B cell (primary cell): ENCODE measurements at regions not wholly inside any gene's neighbourhood (a gene's known extent, or its start where the extent isn't known, plus 50 kb on each side); places are given as distances from the start of the nearest gene placed in this dataset.

Source experiments
- ATAC-seq: fragments of 200-7000 bp; cut with Tn5 transposase; one replicate; pipeline ENCODE4 v1.10.0; 2021; ENCODE audit warnings: low read depth, mild to moderate bottlenecking, moderate number of reproducible peaks, moderate library complexity
- CTCF ChIA-PET: fragments of 350-600 bp; sonication (Branson Sonifier 250); formaldehyde crosslinking; loops from one replicate; lab custom pipeline; 2021; ENCODE audit warnings: antibody characterized with exemption, inconsistent platforms; lab: Charles Lee
- POLR2A ChIA-PET: fragments of 350-600 bp; sonication (Branson Sonifier 250); formaldehyde crosslinking; loops from one replicate; lab custom pipeline; 2021; ENCODE audit warnings: antibody characterized with exemption; lab: Charles Lee
- DNase-seq: peaks from one replicate; pipeline ENCODE4 v3.0.0; 2013
- H2AFZ ChIP-seq: 2 replicates; pipeline ENCODE4 v1.6.1; 2012; ENCODE audit warnings: mild to moderate bottlenecking, low read depth, low read length; ENCODE audit not compliant: insufficient read depth, poor library complexity, severe bottlenecking
- H3K27ac ChIP-seq, 2 donors: 1 replicate in 1 of 2; 2 replicates in 1 of 2; pipeline ENCODE4 v1.5.1; 2012 to 2013; ENCODE audit warnings: low read length in 2 of 2, mild to moderate bottlenecking in 2 of 2, moderate library complexity in 1 of 2
- H3K27me3 ChIP-seq, 4 experiments: fragments of 200-600 bp in 1 of 4; sonication (generic) in 1 of 4; replicated peaks in 1 of 4; 1 replicate in 2 of 4; 2 replicates in 2 of 4; pipeline versions ENCODE4 v1.6.1 to v1.7.0; 2013 to 2016; ENCODE audit warnings: low read length in 3 of 4, mild to moderate bottlenecking in 2 of 4, mixed read lengths in 1 of 4, moderate library complexity in 1 of 4; ENCODE audit not compliant: insufficient read depth in 4 of 4, control insufficient read depth in 3 of 4; ENCODE audit errors: control extremely low read depth in 1 of 4
- H3K36me3 ChIP-seq, 2 experiments: replicated peaks in 1 of 2; 1 replicate in 1 of 2; 2 replicates in 1 of 2; pipeline versions ENCODE4 v1.6.1 to v1.7.1; 2013; ENCODE audit warnings: low read length in 1 of 2; ENCODE audit not compliant: insufficient read depth in 2 of 2, control insufficient read depth in 1 of 2; ENCODE audit errors: control extremely low read depth in 1 of 2, extremely low read depth in 1 of 2
- H3K4me1 ChIP-seq, 2 donors: fragments of 200-600 bp in 1 of 2; sonication (generic) in 1 of 2; 1 replicate in 1 of 2; 2 replicates in 1 of 2; pipeline versions ENCODE4 v1.5.1 to v1.6.1; 2013 to 2017; ENCODE audit warnings: low read length in 2 of 2; ENCODE audit not compliant: control insufficient read depth in 2 of 2, insufficient read depth in 2 of 2
- H3K4me2 ChIP-seq: replicated peaks from 2 replicates; pipeline ENCODE3; 2012; ENCODE audit warnings: mild to moderate bottlenecking, low read depth, low read length; ENCODE audit not compliant: poor library complexity, severe bottlenecking
- H3K4me3 ChIP-seq, 5 experiments: fragments of 200-600 bp in 1 of 5; sonication (generic) in 1 of 5; 1 replicate in 3 of 5; 2 replicates in 2 of 5; pipeline versions ENCODE4 v1.5.1 to v1.7.0; 2011 to 2016; ENCODE audit warnings: low read length in 4 of 5, mild to moderate bottlenecking in 4 of 5, low read depth in 2 of 5, control low read depth in 1 of 5, moderate library complexity in 1 of 5; ENCODE audit not compliant: insufficient read depth in 1 of 5; ENCODE audit errors: control extremely low read depth in 1 of 5, extremely low read depth in 1 of 5
- H3K79me2 ChIP-seq: fragments of 200-600 bp; sonication (generic); one replicate; pipeline ENCODE4 v1.6.0; 2016; ENCODE audit warnings: low read length; ENCODE audit not compliant: control insufficient read depth, insufficient read depth
- H3K9ac ChIP-seq: fragments of 200-600 bp; sonication (generic); 2 replicates; pipeline ENCODE4 v1.6.1; 2017; ENCODE audit warnings: mild to moderate bottlenecking, low read length, moderate library complexity
- H3K9me3 ChIP-seq, 3 donors: one replicate each; pipeline versions ENCODE4 v1.6.1 to v1.7.1; 2013; ENCODE audit warnings: low read length in 2 of 3; ENCODE audit not compliant: control insufficient read depth in 2 of 3, insufficient read depth in 1 of 3; ENCODE audit errors: control extremely low read depth in 1 of 3
- H4K20me1 ChIP-seq: 2 replicates; pipeline ENCODE4 v1.6.0; 2012; ENCODE audit warnings: mild to moderate bottlenecking, low read length; ENCODE audit not compliant: insufficient read depth, control insufficient read depth, poor library complexity, severe bottlenecking
- H3K27ac Mint-ChIP-seq: one replicate; pipeline ENCODE4 v1.8.0; 2021; ENCODE audit warnings: mixed read lengths
- H3K27me3 Mint-ChIP-seq: one replicate; pipeline ENCODE4 v1.8.0; 2021; ENCODE audit warnings: mixed read lengths
- H3K4me1 Mint-ChIP-seq: one replicate; pipeline ENCODE4 v1.8.0; 2021; ENCODE audit warnings: mixed read lengths
- H3K4me3 Mint-ChIP-seq: one replicate; pipeline ENCODE4 v1.8.0; 2021; ENCODE audit warnings: mixed read lengths
- H3K9me3 Mint-ChIP-seq: one replicate; pipeline ENCODE4 v1.8.0; 2022; ENCODE audit warnings: mixed read lengths; ENCODE audit not compliant: insufficient read depth
- CTCF ChIP-seq: fragments of 200-600 bp; IDR thresholded peaks from one replicate; pipeline ENCODE4 v1.8.0; 2022; ENCODE audit warnings: antibody characterized with exemption, mild to moderate bottlenecking
- EZH2 ChIP-seq: IDR thresholded peaks from 2 replicates; pipeline ENCODE4 v1.6.1; 2012; ENCODE audit warnings: borderline replicate concordance, low read depth, mild to moderate bottlenecking, moderate library complexity, low read length; ENCODE audit not compliant: insufficient read depth, poor library complexity, severe bottlenecking
- WGBS: methylation state at CpG from one replicate; pipeline ENCODE4 v1.1.5; 2013; ENCODE audit warnings: missing lambda C conversion rate; ENCODE audit not compliant: insufficient coverage; 5-methylcytosine and 5-hydroxymethylcytosine counted together
- intact Hi-C: fragments of 100-400 bp; cut with micrococcal nuclease; formaldehyde crosslinking; loops from one replicate; pipeline ENCODE4 v1.10.0; 2022

- Histone ChIP-seq H3K27ac (no peak overlapping the region), H3K4me3 (no peak overlapping the region), H3K4me2 (no peak overlapping the region), H4K20me1 (no peaks in the 10 kb centered on the region), H3K9ac (no peak overlapping the region), H3K4me1 (no peaks in the 10 kb centered on the region), H2AFZ (no peak overlapping the region), H3K79me2 (no peaks in the 10 kb centered on the region), H3K27me3 (no peaks in the 10 kb centered on the region), H3K9me3 (no peaks in the 10 kb centered on the region), H3K36me3 (no peaks in the 10 kb centered on the region)
- WGBS = 93% methylated on average over 6 of the region's 6 CpGs
- ATAC-seq = no peak
- Mint-ChIP-seq H3K4me3 (no peak overlapping the region), H3K4me1 (no peaks in the 10 kb centered on the region), H3K27me3 (no peaks in the 10 kb centered on the region), H3K9me3 (no peaks in the 10 kb centered on the region), H3K27ac (no peak overlapping the region)
- intact Hi-C loops = no loop called here
- CTCF ChIA-PET = no interaction called here
- POLR2A ChIA-PET = no interaction called here
- TF ChIP-seq EZH2 (no peak), CTCF (no peak)
- DNase-seq = no peak
Measured at GRCh38 chr2:138182250-138182936, 218.1 kb downstream of the HNMT start.

GRCh38 chr2:138182937-138183312 lies 218.7 kb downstream of the HNMT start:
- Histone ChIP-seq H3K36me3 (no peaks in the 10 kb centered on the region), H2AFZ (no peak overlapping the region), H3K27ac (no peak overlapping the region), H3K4me1 (no peaks in the 10 kb centered on the region), H3K9me3 (no peaks in the 10 kb centered on the region), H3K4me3 (no peak overlapping the region), H3K9ac (no peak overlapping the region), H4K20me1 (no peaks in the 10 kb centered on the region), H3K4me2 (no peak overlapping the region), H3K27me3 (no peaks in the 10 kb centered on the region), H3K79me2 (no peaks in the 10 kb centered on the region)
- H3K4me1 Mint-ChIP-seq = no peaks in the 10 kb centered on the region
- TF ChIP-seq EZH2 (no peak), CTCF (no peak)
- ATAC-seq (no peak), DNase-seq (no peak)
- CTCF ChIA-PET = no interaction called here
- no peaks in the 10 kb centered on the region for H3K9me3 Mint-ChIP-seq
- H3K27me3 Mint-ChIP-seq = no peaks in the 10 kb centered on the region
- intact Hi-C loops = no loop called here
- POLR2A ChIA-PET = no interaction called here
- no peak overlapping the region for H3K4me3 Mint-ChIP-seq
- no peak overlapping the region for H3K27ac Mint-ChIP-seq
